GM12878 (cell line): ENCODE measurements at regions not wholly inside any gene's neighbourhood (a gene's known extent, or its start where the extent isn't known, plus 50 kb on each side); places are given as distances from the start of the nearest gene placed in this dataset.

Source experiments
- ATAC-seq: fragments of 200-7000 bp; cut with Tn5 transposase; 3 replicates; pipeline ENCODE4 v1.9.1; 2020; ENCODE audit warnings: mild to moderate bottlenecking, moderate library complexity
- BruUV-seq: library from RNA; stranded (reverse); fragments of 400-500 nt; replicated peaks from 2 replicates; lab custom pipeline; 2021; lab: Mats Ljungman, UMichigan
- CTCF ChIA-PET: fragments of 300-600 bp; sonication (Branson Sonifier 250); formaldehyde crosslinking; extraction: SDS; loops from one replicate; lab custom pipeline; 2021; ENCODE audit warnings: inconsistent platforms; lab: Yijun Ruan, JAX
- POLR2A ChIA-PET: fragments of 350-600 bp; formaldehyde crosslinking; extraction: SDS; loops from one replicate; lab custom pipeline; 2021; ENCODE audit warnings: inconsistent platforms; lab: Charles Lee
- RAD21 ChIA-PET: fragments of 300-600 bp; sonication (Branson Sonifier 250); formaldehyde crosslinking; loops from one replicate; lab custom pipeline; 2023; ENCODE audit warnings: antibody characterized with exemption; ENCODE audit not compliant: unreplicated experiment; lab: Charles Lee
- SMC1A ChIA-PET: fragments of 300-600 bp; sonication (Branson Sonifier 250); formaldehyde crosslinking; loops from one replicate; lab custom pipeline; 2023; ENCODE audit not compliant: unreplicated experiment, uncharacterized antibody; lab: Charles Lee
- DNase-seq: peaks from one replicate; pipeline ENCODE4 v3.0.0-alpha.2; 2011; ENCODE audit warnings: low read depth, low spot score
- FAIRE-seq: peaks from 3 replicates; lab custom pipeline; 2011; peaks lifted over from hg19 to GRCh38; lab: Jason Lieb, UNC
- H2AFZ ChIP-seq: 2 replicates; pipeline ENCODE4 v1.6.0; 2011; ENCODE audit warnings: low read depth, low read length, control low read depth; ENCODE audit not compliant: control insufficient read depth
- H3K27ac ChIP-seq: 2 replicates; pipeline ENCODE4 v1.5.1; 2011; ENCODE audit warnings: control low read depth; ENCODE audit not compliant: control insufficient read depth, insufficient read depth
- H3K27me3 ChIP-seq, 2 experiments: replicated peaks in 1 of 2; 2 replicates each; pipeline versions ENCODE4 v1.6.0 to v1.6.1; 2011; ENCODE audit warnings: low read length in 1 of 2; ENCODE audit not compliant: control insufficient read depth in 2 of 2, insufficient read depth in 2 of 2
- H3K36me3 ChIP-seq, 2 experiments: 2 replicates each; pipeline ENCODE4 v1.5.1; 2011; ENCODE audit warnings: low read length in 1 of 2; ENCODE audit not compliant: control insufficient read depth in 2 of 2, insufficient read depth in 2 of 2
- H3K4me1 ChIP-seq: 2 replicates; pipeline ENCODE4 v1.6.1; 2011; ENCODE audit warnings: mild to moderate bottlenecking, low read length, moderate library complexity, mixed read lengths; ENCODE audit not compliant: control insufficient read depth, insufficient read depth
- H3K4me2 ChIP-seq: 2 replicates; pipeline ENCODE4 v1.6.0; 2011; ENCODE audit warnings: control low read depth; ENCODE audit not compliant: control insufficient read depth, insufficient read depth
- H3K4me3 ChIP-seq: fragments of 200-600 bp; sonication (generic); 2 replicates; pipeline ENCODE4 v1.5.1; 2016
- H3K79me2 ChIP-seq: 2 replicates; pipeline ENCODE4 v1.6.0; 2011; ENCODE audit warnings: low read length; ENCODE audit not compliant: control insufficient read depth, insufficient read depth
- H3K9ac ChIP-seq: 2 replicates; pipeline ENCODE4 v1.8.0; 2011; ENCODE audit warnings: low read length, control low read depth, mixed read lengths; ENCODE audit not compliant: control insufficient read depth, insufficient read depth
- H3K9me3 ChIP-seq: replicated peaks from 3 replicates; pipeline ENCODE4 v1.5.1; 2011; ENCODE audit warnings: mild to moderate bottlenecking, low read length; ENCODE audit not compliant: control insufficient read depth, insufficient read depth
- H4K20me1 ChIP-seq: 2 replicates; pipeline ENCODE4 v1.6.0; 2011; ENCODE audit not compliant: control insufficient read depth, insufficient read depth
- CBX3 ChIP-seq: fragments of 200-600 bp; sonication (generic); IDR thresholded peaks from 2 replicates; pipeline ENCODE4 v1.6.1; 2016; ENCODE audit warnings: low read depth, borderline replicate concordance
- CBX5 ChIP-seq: sonication (generic); IDR thresholded peaks from 2 replicates; pipeline ENCODE4 v1.6.1; 2016; ENCODE audit warnings: low read depth, moderate library complexity, mild to moderate bottlenecking, inconsistent platforms
- FOXK2 ChIP-seq: fragments of 450-650 bp; IDR thresholded peaks from 2 replicates; pipeline ENCODE4 v1.6.1; 2017; ENCODE audit warnings: mild to moderate bottlenecking, moderate library complexity
- KAT2A ChIP-seq: conservative IDR thresholded peaks from 2 replicates; pipeline ENCODE4 v1.6.1; 2011; ENCODE audit warnings: low read depth, low read length; ENCODE audit not compliant: control insufficient read depth
- KDM1A ChIP-seq: fragments of 200-600 bp; sonication (generic); IDR thresholded peaks from 2 replicates; pipeline ENCODE4 v1.6.1; 2016; ENCODE audit warnings: borderline replicate concordance
- NBN ChIP-seq: fragments of 450-650 bp; IDR thresholded peaks from 2 replicates; pipeline ENCODE4 v1.6.1; 2016
- NFYB ChIP-seq: IDR thresholded peaks from 2 replicates; pipeline ENCODE4 v1.6.1; 2011; ENCODE audit warnings: low read depth, mild to moderate bottlenecking, low read length, improper control_type of control experiment, moderate library complexity; ENCODE audit not compliant: insufficient read depth
- PAX8 ChIP-seq: fragments of 450-650 bp; IDR thresholded peaks from 2 replicates; pipeline ENCODE4 v1.6.1; 2017; ENCODE audit warnings: mild to moderate bottlenecking, moderate library complexity
- RAD51 ChIP-seq: fragments of 450-650 bp; IDR thresholded peaks from 2 replicates; pipeline ENCODE4 v1.6.1; 2016; ENCODE audit warnings: moderate library complexity, mild to moderate bottlenecking, inconsistent platforms
- SUZ12 ChIP-seq: fragments of 200-600 bp; sonication (generic); IDR thresholded peaks from one replicate; pipeline ENCODE4 v1.6.1; 2018; ENCODE audit warnings: antibody characterized with exemption, mild to moderate bottlenecking; ENCODE audit not compliant: unreplicated experiment
- TCF7 ChIP-seq: IDR thresholded peaks from 2 replicates; pipeline ENCODE4 v1.6.1; 2014; ENCODE audit warnings: antibody characterized with exemption, borderline replicate concordance
- YY1 ChIP-seq: IDR thresholded peaks from 2 replicates; pipeline ENCODE4 v1.6.1; 2011; ENCODE audit warnings: low read depth, mild to moderate bottlenecking, low read length
- ZBED1 ChIP-seq: IDR thresholded peaks from 2 replicates; pipeline ENCODE4 v1.6.1; 2016; ENCODE audit warnings: borderline replicate concordance
- WGBS: methylation state at CpG from one replicate; pipeline ENCODE4 v1.1.6; 2016; ENCODE audit warnings: low lambda C conversion rate; ENCODE audit not compliant: insufficient replicate concordance, insufficient coverage; ENCODE audit errors: missing lambda C conversion rate; 5-methylcytosine and 5-hydroxymethylcytosine counted together
- in situ Hi-C: fragments of 300-500 bp; cut with MboI; formaldehyde crosslinking; loops from 9 replicates; pipeline ENCODE4 v1.14.3; 2018; ENCODE audit warnings: mixed read lengths
- intact Hi-C: fragments of 100-400 bp; cut with micrococcal nuclease; formaldehyde crosslinking; loops from one replicate; pipeline ENCODE4 v1.14.2; 2022; ENCODE audit not compliant: unreplicated experiment
- TF ChIP-seq, protein P1 (sequence below): IDR thresholded peaks from 2 replicates; pipeline ENCODE4 v1.6.1; 2011; ENCODE audit warnings: mild to moderate bottlenecking, low read depth, low read length, moderate library complexity; ENCODE audit not compliant: insufficient replicate concordance

DNA sequence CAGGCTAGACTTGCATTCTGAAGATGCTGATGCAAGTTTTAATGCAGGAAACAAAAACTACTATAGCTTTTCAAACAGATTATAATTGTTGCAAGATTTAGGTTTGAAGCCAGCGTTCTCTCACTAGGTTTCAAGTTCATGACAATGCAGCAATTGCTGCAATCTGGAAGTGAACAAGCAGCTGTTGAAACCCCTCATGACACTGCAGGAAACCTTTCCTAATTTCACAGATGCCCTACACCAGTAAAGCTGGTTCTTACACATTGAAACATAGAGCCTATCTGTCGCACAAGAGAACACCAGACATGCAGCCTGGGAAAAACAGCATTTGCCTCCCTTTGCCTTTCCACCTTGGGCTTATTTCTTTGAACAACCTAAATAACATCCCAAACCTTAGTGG lies 1737.2 kb upstream of the MIR17HG start:
- ChIA-PET SMC1A (no interaction called here), CTCF (no interaction called here), POLR2A (no interaction called here), RAD21 (no interaction called here)
- Histone ChIP-seq H3K4me2 (no peak overlapping the region), H3K4me3 (no peak overlapping the region), H3K4me1 (no peaks in the 10 kb centered on the region), H4K20me1 (no peaks in the 10 kb centered on the region), H3K27ac (no peak overlapping the region), H3K9me3 (no peaks in the 10 kb centered on the region), H3K36me3 (no peaks in the 10 kb centered on the region), H2AFZ (no peak overlapping the region), H3K9ac (no peak overlapping the region), H3K79me2 (no peaks in the 10 kb centered on the region), H3K27me3 (no peaks in the 10 kb centered on the region)
- DNase-seq (no peak), FAIRE-seq (no peak), ATAC-seq (no peak)
- TF ChIP-seq KAT2A (no peak), SUZ12 (no peak), ZBED1 (no peak), KDM1A (no peak), TCF7 (no peak), PAX8 (no peak), RAD51 (no peak), CBX5 (no peak), YY1 (no peak), NBN (no peak), CBX3 (no peak), FOXK2 (no peak), NFYB (no peak)
- TF ChIP-seq, protein P1, sequence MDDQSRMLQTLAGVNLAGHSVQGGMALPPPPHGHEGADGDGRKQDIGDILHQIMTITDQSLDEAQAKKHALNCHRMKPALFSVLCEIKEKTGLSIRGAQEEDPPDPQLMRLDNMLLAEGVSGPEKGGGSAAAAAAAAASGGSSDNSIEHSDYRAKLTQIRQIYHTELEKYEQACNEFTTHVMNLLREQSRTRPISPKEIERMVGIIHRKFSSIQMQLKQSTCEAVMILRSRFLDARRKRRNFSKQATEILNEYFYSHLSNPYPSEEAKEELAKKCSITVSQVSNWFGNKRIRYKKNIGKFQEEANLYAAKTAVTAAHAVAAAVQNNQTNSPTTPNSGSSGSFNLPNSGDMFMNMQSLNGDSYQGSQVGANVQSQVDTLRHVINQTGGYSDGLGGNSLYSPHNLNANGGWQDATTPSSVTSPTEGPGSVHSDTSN = no peak
- intact Hi-C loops (no loop called here), in situ Hi-C loops (no loop called here)
- 0% methylated on average over 2 of the region's 2 CpGs for WGBS
- no TSS peak for BruUV-seq
